Body of pancreas (tissue), 4 donors: ENCODE measurements at regions not wholly inside any gene's neighbourhood (a gene's known extent, or its start where the extent isn't known, plus 50 kb on each side); places are given as distances from the start of the nearest gene placed in this dataset.

Experiments used
- ATAC-seq: fragments of 150-250 bp; one replicate; pipeline ENCODE4 v1.9.1; 2016
- DNase-seq, 4 donors: peaks; one replicate each; pipeline ENCODE4 v3.0.0-alpha.2; 2019
- H3K27ac ChIP-seq, 4 donors: fragments of 200-600 bp; sonication (generic); 1 replicate in 3 of 4; 2 replicates in 1 of 4; pipeline versions ENCODE4 v1.5.1 to v1.6.1; 2016 to 2019; ENCODE audit warnings: mild to moderate bottlenecking in 1 of 4, mixed read lengths in 1 of 4, moderate library complexity in 1 of 4
- H3K27me3 ChIP-seq, 2 donors: fragments of 200-600 bp; sonication (generic); one replicate each; pipeline ENCODE4 v1.6.0; 2016; ENCODE audit warnings: mild to moderate bottlenecking in 1 of 2
- H3K36me3 ChIP-seq, 2 donors: fragments of 200-600 bp; sonication (generic); replicated peaks in 1 of 2; 2 replicates each; pipeline ENCODE4 v1.5.1; 2016; ENCODE audit warnings: low read depth in 2 of 2; ENCODE audit not compliant: insufficient read depth in 1 of 2
- H3K4me1 ChIP-seq: fragments of 200-600 bp; sonication (generic); one replicate; pipeline ENCODE4 v1.6.0; 2016
- H3K4me3 ChIP-seq, 2 donors: fragments of 200-600 bp; sonication (generic); 1 replicate in 1 of 2; 2 replicates in 1 of 2; pipeline ENCODE4 v1.5.1; 2016 to 2019
- H3K9me3 ChIP-seq, 3 donors: fragments of 200-600 bp; sonication (generic); 1 replicate in 2 of 3; 2 replicates in 1 of 3; pipeline ENCODE4 v1.5.1; 2016
- POLR2A ChIP-seq, 3 donors: fragments of 450-650 bp; IDR thresholded peaks; one replicate each; pipeline ENCODE4 v1.6.1; 2016; ENCODE audit warnings: antibody characterized with exemption in 3 of 3, mild to moderate bottlenecking in 2 of 3
- WGBS, 2 donors: methylation state at CpG; one replicate each; pipeline ENCODE4 v1.1.5; 2017; 5-methylcytosine and 5-hydroxymethylcytosine counted together
- intact Hi-C: fragments of 100-400 bp; cut with DNase I; formaldehyde crosslinking; loops from one replicate; pipeline ENCODE4 v1.15.1; 2023
- TF ChIP-seq, protein P1 (sequence below), 7 experiments: fragments of 450-650 bp in 4 of 7; fragments of 200-600 bp in 3 of 7; sonication (generic) in 3 of 7; IDR thresholded peaks; one replicate each; pipeline ENCODE4 v1.5.1; 2016 to 2019; ENCODE audit warnings: antibody characterized with exemption in 7 of 7

- no peak for DNase-seq
- 81 to 97% methylated on average over 3 of the region's 3 CpGs for WGBS, 2 donors
- H3K9me3 ChIP-seq: no peaks in the 10 kb centered on the region
- H3K4me1 ChIP-seq: no peaks in the 10 kb centered on the region
- no peak overlapping the region for H3K27ac ChIP-seq
- TF ChIP-seq, protein P1, sequence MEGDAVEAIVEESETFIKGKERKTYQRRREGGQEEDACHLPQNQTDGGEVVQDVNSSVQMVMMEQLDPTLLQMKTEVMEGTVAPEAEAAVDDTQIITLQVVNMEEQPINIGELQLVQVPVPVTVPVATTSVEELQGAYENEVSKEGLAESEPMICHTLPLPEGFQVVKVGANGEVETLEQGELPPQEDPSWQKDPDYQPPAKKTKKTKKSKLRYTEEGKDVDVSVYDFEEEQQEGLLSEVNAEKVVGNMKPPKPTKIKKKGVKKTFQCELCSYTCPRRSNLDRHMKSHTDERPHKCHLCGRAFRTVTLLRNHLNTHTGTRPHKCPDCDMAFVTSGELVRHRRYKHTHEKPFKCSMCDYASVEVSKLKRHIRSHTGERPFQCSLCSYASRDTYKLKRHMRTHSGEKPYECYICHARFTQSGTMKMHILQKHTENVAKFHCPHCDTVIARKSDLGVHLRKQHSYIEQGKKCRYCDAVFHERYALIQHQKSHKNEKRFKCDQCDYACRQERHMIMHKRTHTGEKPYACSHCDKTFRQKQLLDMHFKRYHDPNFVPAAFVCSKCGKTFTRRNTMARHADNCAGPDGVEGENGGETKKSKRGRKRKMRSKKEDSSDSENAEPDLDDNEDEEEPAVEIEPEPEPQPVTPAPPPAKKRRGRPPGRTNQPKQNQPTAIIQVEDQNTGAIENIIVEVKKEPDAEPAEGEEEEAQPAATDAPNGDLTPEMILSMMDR (IDR thresholded peaks at IDR 0.05): no peak
- TF ChIP-seq POLR2A (IDR thresholded peaks at IDR 0.05): no peak
- H3K36me3 ChIP-seq: no peaks in the 10 kb centered on the region
- intact Hi-C loops: no loop called here
- no peak overlapping the region for H3K4me3 ChIP-seq
- no peaks in the 10 kb centered on the region for H3K27me3 ChIP-seq
- ATAC-seq: no peak
Measured at GRCh38 chr6:104126315-104127005, 733.3 kb downstream of the HACE1 start.

- H3K27ac ChIP-seq: no peak overlapping the region
- TF ChIP-seq, protein P1 (IDR thresholded peaks at IDR 0.05): no peak
- TF ChIP-seq POLR2A (IDR thresholded peaks at IDR 0.05): no peak
- no peak for DNase-seq
- H3K4me1 ChIP-seq: no peaks in the 10 kb centered on the region
- no peak overlapping the region for H3K4me3 ChIP-seq
- H3K36me3 ChIP-seq: no peaks in the 10 kb centered on the region
- 85 to 89% methylated on average over 1 of the region's 1 CpG for WGBS, 2 donors
- H3K9me3 ChIP-seq: no peaks in the 10 kb centered on the region
- no peaks in the 10 kb centered on the region for H3K27me3 ChIP-seq
- ATAC-seq: no peak
- intact Hi-C loops: no loop called here
Measured at GRCh38 chr6:104123227-104123626, 736.5 kb downstream of the HACE1 start.

DNA sequence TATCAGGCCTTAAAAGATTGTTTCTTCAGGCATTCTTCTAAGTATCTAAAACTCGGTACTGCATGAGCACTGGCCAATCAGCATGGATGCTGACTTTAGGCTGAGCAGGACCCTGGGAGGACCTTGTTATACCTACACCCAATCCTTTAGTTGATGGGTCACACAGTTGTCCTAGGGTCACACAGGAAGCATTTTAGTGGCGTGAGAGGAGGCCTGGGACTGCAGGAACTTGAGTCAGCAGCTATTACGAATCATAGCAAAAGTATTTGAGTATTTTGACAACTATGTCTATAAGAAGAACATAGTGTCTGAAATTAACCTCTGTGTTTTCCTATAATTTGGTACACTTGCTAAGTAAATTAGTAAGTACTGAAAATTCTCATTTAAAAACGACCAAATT is 741.4 kb downstream of the HACE1 start:
- no peaks in the 10 kb centered on the region for H3K27me3 ChIP-seq
- no peaks in the 10 kb centered on the region for H3K9me3 ChIP-seq
- WGBS, 2 donors: 53 to 60% methylated on average over 4 of the region's 4 CpGs
- H3K27ac ChIP-seq: no peak overlapping the region
- no peak for DNase-seq
- H3K4me3 ChIP-seq: no peak overlapping the region
- no peak for ATAC-seq
- intact Hi-C loops: no loop called here
- H3K36me3 ChIP-seq: no peaks in the 10 kb centered on the region
- TF ChIP-seq POLR2A (IDR thresholded peaks at IDR 0.05): no peak
- TF ChIP-seq, protein P1 (IDR thresholded peaks at IDR 0.05): no peak
- H3K4me1 ChIP-seq: no peaks in the 10 kb centered on the region

- Histone ChIP-seq H3K4me1 (no peaks in the 10 kb centered on the region), H3K27ac (no peak overlapping the region), H3K27me3 (no peaks in the 10 kb centered on the region), H3K9me3 (no peaks in the 10 kb centered on the region), H3K4me3 (no peak overlapping the region), H3K36me3 (no peaks in the 10 kb centered on the region)
- no peak for TF ChIP-seq POLR2A (IDR thresholded peaks at IDR 0.05)
- TF ChIP-seq, protein P1 (IDR thresholded peaks at IDR 0.05): no peak
- WGBS, 2 donors: 64 to 65% methylated on average over 2 of the region's 2 CpGs
- ATAC-seq: no peak
- intact Hi-C loops: no loop called here
- no peak for DNase-seq
Measured at GRCh38 chr6:104109806-104110205, 749.9 kb downstream of the HACE1 start.

GRCh38 chr6:104108634-104109033 is 751.1 kb downstream of the HACE1 start:
- Histone ChIP-seq H3K27ac (no peak overlapping the region), H3K27me3 (no peaks in the 10 kb centered on the region), H3K9me3 (no peaks in the 10 kb centered on the region), H3K36me3 (no peaks in the 10 kb centered on the region), H3K4me3 (no peak overlapping the region), H3K4me1 (no peaks in the 10 kb centered on the region)
- TF ChIP-seq POLR2A (IDR thresholded peaks at IDR 0.05): no peak
- TF ChIP-seq, protein P1 (IDR thresholded peaks at IDR 0.05): no peak
- intact Hi-C loops: no loop called here
- ATAC-seq: no peak
- DNase-seq: no peak
